Stomach (tissue), 8 donors: ENCODE measurements at regions not wholly inside any gene's neighbourhood (a gene's known extent, or its start where the extent isn't known, plus 50 kb on each side); places are given as distances from the start of the nearest gene placed in this dataset.

ENCODE experiments used
- DNase-seq, 2 donors: peaks; one replicate each; pipeline versions ENCODE4 v3.0.0 to v3.0.0-alpha.2; 2013 to 2019
- H3K27ac ChIP-seq, 5 donors: fragments of 200-600 bp in 4 of 5; sonication (generic) in 4 of 5; one replicate each; pipeline ENCODE4 v1.5.1; 2013 to 2019; ENCODE audit warnings: mild to moderate bottlenecking in 1 of 5, moderate library complexity in 1 of 5
- H3K27me3 ChIP-seq, 3 donors: fragments of 200-600 bp; sonication (generic); one replicate each; pipeline ENCODE4 v1.5.1; 2017 to 2019; ENCODE audit warnings: mixed run types in 1 of 3
- H3K36me3 ChIP-seq, 4 donors: fragments of 200-600 bp; sonication (generic); 1 replicate in 3 of 4; 2 replicates in 1 of 4; pipeline ENCODE4 v1.5.1; 2016 to 2019
- H3K4me1 ChIP-seq, 4 donors: fragments of 200-600 bp; sonication (generic); one replicate each; pipeline ENCODE4 v1.5.1; 2016 to 2019
- H3K4me3 ChIP-seq, 4 donors: fragments of 200-600 bp; sonication (generic) in 3 of 4; one replicate each; pipeline ENCODE4 v1.5.1; 2016 to 2019; ENCODE audit warnings: mild to moderate bottlenecking in 1 of 4
- H3K9me3 ChIP-seq, 4 donors: fragments of 200-600 bp; sonication (generic); one replicate each; pipeline ENCODE4 v1.5.1; 2016 to 2019
- CTCF ChIP-seq, 7 experiments: fragments of 450-650 bp in 4 of 7; fragments of 200-600 bp in 3 of 7; sonication (generic) in 3 of 7; IDR thresholded peaks; one replicate each; pipeline ENCODE4 v1.5.1; 2016 to 2019; ENCODE audit warnings: antibody characterized with exemption in 7 of 7, control low read depth in 2 of 7, mild to moderate bottlenecking in 1 of 7
- EP300 ChIP-seq: sonication (generic); formaldehyde crosslinking; IDR thresholded peaks from one replicate; pipeline ENCODE4 v1.6.1; 2017; ENCODE audit warnings: antibody characterized with exemption
- POLR2A ChIP-seq, 4 donors: fragments of 450-650 bp; IDR thresholded peaks; one replicate each; pipeline ENCODE4 v1.6.1; 2016; ENCODE audit warnings: antibody characterized with exemption in 4 of 4, control low read depth in 2 of 4, mild to moderate bottlenecking in 1 of 4, moderate library complexity in 1 of 4
- POLR2AphosphoS5 ChIP-seq, 3 donors: sonication (generic); formaldehyde crosslinking; IDR thresholded peaks; one replicate each; pipeline ENCODE4 v1.6.1; 2016; ENCODE audit warnings: antibody characterized with exemption in 3 of 3
- WGBS, 5 donors: extraction: QIAGEN DNeasy Blood & Tissue Kit in 3 of 5; methylation state at CpG; one replicate each; pipeline versions ENCODE4 v1.1.5 to v1.1.7; 2013 to 2018; 5-methylcytosine and 5-hydroxymethylcytosine counted together
- intact Hi-C: fragments of 100-400 bp; cut with DNase I; formaldehyde crosslinking; loops from one replicate; pipeline ENCODE4 v1.15.1; 2023; ENCODE audit warnings: low total_unique reads
- donor health status: healthy with polysubstance abuse.
- donor health status: Bipolar disorder and iron deficiency.
- donor health status: healthy.

- H3K4me1 ChIP-seq: no peaks in the 10 kb centered on the region
- H3K27ac ChIP-seq: no peak overlapping the region
- H3K27me3 ChIP-seq: no peaks in the 10 kb centered on the region
- no peak overlapping the region for H3K4me3 ChIP-seq
- no peaks in the 10 kb centered on the region for H3K9me3 ChIP-seq
- WGBS, 5 donors: 65 to 71% (median 69%) methylated on average over 3 of the region's 3 CpGs
- intact Hi-C loops: no loop called here
- TF ChIP-seq CTCF (IDR thresholded peaks at IDR 0.05): no peak
- TF ChIP-seq POLR2AphosphoS5 (IDR thresholded peaks at IDR 0.05): no peak
- TF ChIP-seq POLR2A (IDR thresholded peaks at IDR 0.05): no peak
- no peak for TF ChIP-seq EP300
- peak in 1 of 2 donors; percentile 48 for DNase-seq
- H3K36me3 ChIP-seq: no peaks in the 10 kb centered on the region
Measured at GRCh38 chr13:97743938-97744337, 209.5 kb upstream of the IPO5 start.

- Histone ChIP-seq H3K4me1 (no peaks in the 10 kb centered on the region), H3K9me3 (no peaks in the 10 kb centered on the region), H3K27me3 (no peaks in the 10 kb centered on the region), H3K27ac (no peak overlapping the region), H3K4me3 (no peak overlapping the region), H3K36me3 (no peaks in the 10 kb centered on the region)
- intact Hi-C loops: no loop called here
- WGBS, 5 donors: 82 to 89% (median 86%) methylated on average over 6 of the region's 6 CpGs
- TF ChIP-seq POLR2A (IDR thresholded peaks at IDR 0.05): no peak
- no peak for TF ChIP-seq POLR2AphosphoS5 (IDR thresholded peaks at IDR 0.05)
- TF ChIP-seq EP300: no peak
- no peak for TF ChIP-seq CTCF (IDR thresholded peaks at IDR 0.05)
- no peak for DNase-seq
Measured at GRCh38 chr13:97746649-97747048, 206.8 kb upstream of the IPO5 start.

GRCh38 chr13:97749174-97749573, 204.3 kb upstream of the IPO5 start:
- DNase-seq: no peak
- no peaks in the 10 kb centered on the region for H3K4me1 ChIP-seq
- intact Hi-C loops: no loop called here
- H3K4me3 ChIP-seq: no peak overlapping the region
- TF ChIP-seq EP300 (no peak), CTCF (IDR thresholded peaks at IDR 0.05) (no peak), POLR2A (IDR thresholded peaks at IDR 0.05) (no peak), POLR2AphosphoS5 (IDR thresholded peaks at IDR 0.05) (no peak)
- no peaks in the 10 kb centered on the region for H3K9me3 ChIP-seq
- WGBS, 5 donors: 90 to 94% (median 93%) methylated on average over 5 of the region's 5 CpGs
- no peaks in the 10 kb centered on the region for H3K27me3 ChIP-seq
- H3K36me3 ChIP-seq: no peaks in the 10 kb centered on the region
- H3K27ac ChIP-seq: no peak overlapping the region

GRCh38 chr13:97751477-97751876, 202.0 kb upstream of the IPO5 start:
- H3K4me1 ChIP-seq: no peaks in the 10 kb centered on the region
- no peak for DNase-seq
- no peak overlapping the region for H3K4me3 ChIP-seq
- no peaks in the 10 kb centered on the region for H3K9me3 ChIP-seq
- TF ChIP-seq POLR2A (IDR thresholded peaks at IDR 0.05) (no peak), EP300 (no peak), POLR2AphosphoS5 (IDR thresholded peaks at IDR 0.05) (no peak), CTCF (IDR thresholded peaks at IDR 0.05) (no peak)
- no peaks in the 10 kb centered on the region for H3K36me3 ChIP-seq
- no peak overlapping the region for H3K27ac ChIP-seq
- no peaks in the 10 kb centered on the region for H3K27me3 ChIP-seq
- intact Hi-C loops: no loop called here
